DND-41 (cell line): ENCODE measurements at regions not wholly inside any gene's neighbourhood (a gene's known extent, or its start where the extent isn't known, plus 50 kb on each side); places are given as distances from the start of the nearest gene placed in this dataset.

Source experiments
- ATAC-seq: fragments of 200-7000 bp; cut with Tn5 transposase; 3 replicates; pipeline ENCODE4 v1.9.1; 2021; ENCODE audit warnings: low read depth; ENCODE audit not compliant: insufficient read depth
- DNase-seq: peaks from one replicate; pipeline ENCODE4 v3.0.0-alpha.2; 2020
- H2AFZ ChIP-seq: 2 replicates; pipeline ENCODE4 v1.6.0; 2012; ENCODE audit warnings: low read depth, low read length
- H3K27ac ChIP-seq: 2 replicates; pipeline ENCODE4 v1.5.1; 2012; ENCODE audit warnings: low read length, inconsistent platforms
- H3K27me3 ChIP-seq: fragments of 200-600 bp; sonication (generic); 2 replicates; pipeline ENCODE4 v1.6.0; 2012; ENCODE audit warnings: low read length, mild to moderate bottlenecking, inconsistent platforms; ENCODE audit not compliant: insufficient read depth, poor library complexity
- H3K36me3 ChIP-seq: 2 replicates; pipeline ENCODE4 v1.5.1; 2012; ENCODE audit warnings: low read length, inconsistent platforms; ENCODE audit not compliant: insufficient read depth
- H3K4me1 ChIP-seq: 2 replicates; pipeline ENCODE4 v1.5.1; 2012; ENCODE audit warnings: mild to moderate bottlenecking, low read length; ENCODE audit not compliant: insufficient read depth
- H3K4me2 ChIP-seq: 2 replicates; pipeline ENCODE4 v1.6.0; 2012; ENCODE audit warnings: mild to moderate bottlenecking, moderate library complexity, low read length, inconsistent platforms; ENCODE audit not compliant: insufficient read depth
- H3K4me3 ChIP-seq, 2 experiments: fragments of 200-600 bp in 1 of 2; shearing (Covaris generic) in 1 of 2; 2 replicates each; pipeline ENCODE4 v1.5.1; 2012 to 2016; ENCODE audit warnings: inconsistent platforms in 2 of 2, low read length in 2 of 2, mild to moderate bottlenecking in 2 of 2, low read depth in 1 of 2, moderate library complexity in 1 of 2
- H3K79me2 ChIP-seq: 2 replicates; pipeline ENCODE4 v1.6.0; 2012; ENCODE audit warnings: low read length, inconsistent platforms; ENCODE audit not compliant: insufficient read depth
- H3K9ac ChIP-seq: 2 replicates; pipeline ENCODE4 v1.6.0; 2012; ENCODE audit warnings: low read depth, mild to moderate bottlenecking, inconsistent platforms, low read length, moderate library complexity
- H3K9me3 ChIP-seq: 2 replicates; pipeline ENCODE4 v1.5.1; 2012; ENCODE audit warnings: low read length, moderate library complexity, mild to moderate bottlenecking, inconsistent platforms; ENCODE audit not compliant: insufficient read depth, severe bottlenecking
- H4K20me1 ChIP-seq: 2 replicates; pipeline ENCODE4 v1.6.0; 2012; ENCODE audit warnings: low read length; ENCODE audit not compliant: insufficient read depth
- CTCF ChIP-seq: IDR thresholded peaks from 2 replicates; pipeline ENCODE4 v1.5.1; 2012; ENCODE audit warnings: borderline replicate concordance, low read length, moderate library complexity, mild to moderate bottlenecking; ENCODE audit not compliant: poor library complexity, severe bottlenecking; ENCODE audit errors: extremely low read depth
- EZH2 ChIP-seq: IDR thresholded peaks from 3 replicates; pipeline ENCODE4 v1.6.1; 2012; ENCODE audit warnings: borderline replicate concordance, low read depth, mild to moderate bottlenecking, moderate library complexity, low read length, inconsistent platforms; ENCODE audit not compliant: severe bottlenecking

DNA sequence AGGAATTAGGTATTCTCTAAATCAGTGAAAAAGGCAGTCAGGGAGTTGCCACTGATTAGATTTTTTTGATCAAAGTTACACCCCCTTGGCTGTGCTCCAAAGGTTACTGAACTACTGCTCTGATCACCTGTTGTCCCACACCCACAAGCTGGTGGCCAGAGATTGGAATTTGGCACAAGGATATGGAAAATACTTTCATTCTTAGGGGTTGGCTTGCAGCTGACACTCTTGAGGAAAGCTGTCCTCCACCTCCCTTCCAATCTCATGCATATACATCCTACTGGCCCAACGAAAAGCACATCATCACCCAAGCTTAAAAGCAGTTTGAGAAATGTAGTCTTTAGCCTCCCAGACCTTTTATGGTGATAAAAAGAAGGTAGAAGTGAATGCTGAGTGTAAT, 329.5 kb upstream of the CHAC2 start:
- no peak overlapping the region for H3K9ac ChIP-seq
- no peaks in the 10 kb centered on the region for H4K20me1 ChIP-seq
- no peaks in the 10 kb centered on the region for H3K36me3 ChIP-seq
- no peaks in the 10 kb centered on the region for H3K9me3 ChIP-seq
- H3K4me3 ChIP-seq, result no peak overlapping the region
- ATAC-seq (no peak), DNase-seq (no peak)
- no peaks in the 10 kb centered on the region for H3K27me3 ChIP-seq
- H3K4me1 ChIP-seq, result no peaks in the 10 kb centered on the region
- H2AFZ ChIP-seq, result no peak overlapping the region
- H3K27ac ChIP-seq, result no peak overlapping the region
- H3K4me2 ChIP-seq, result no peak overlapping the region
- TF ChIP-seq CTCF, result no peak
- no peak for TF ChIP-seq EZH2
- H3K79me2 ChIP-seq, result no peaks in the 10 kb centered on the region

GRCh38 chr2:53437371-53437770, 330.2 kb upstream of the CHAC2 start:
- TF ChIP-seq EZH2 (no peak), CTCF (no peak)
- H4K20me1 ChIP-seq, result no peaks in the 10 kb centered on the region

DNA sequence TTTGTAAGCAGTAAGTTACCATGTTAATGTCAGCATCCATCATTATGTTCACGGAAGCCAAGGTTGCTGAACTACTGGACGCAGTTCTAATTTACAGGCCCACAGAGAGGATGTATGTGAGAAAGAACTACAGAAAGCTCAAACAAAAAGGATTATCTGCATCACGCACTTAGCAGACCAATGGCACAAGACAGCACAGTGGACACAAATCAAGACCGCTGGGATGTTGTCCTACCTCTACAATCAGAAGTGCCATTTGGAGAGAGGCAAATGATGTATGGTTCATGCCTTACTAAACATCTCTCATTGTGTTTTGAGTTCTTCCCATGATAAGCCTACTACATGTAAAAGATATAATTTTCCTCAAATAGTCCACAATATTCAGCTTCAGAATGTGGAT, 330.7 kb upstream of the CHAC2 start:
- TF ChIP-seq EZH2, result no peak
- no peak for TF ChIP-seq CTCF
- H3K36me3 ChIP-seq, result no peaks in the 10 kb centered on the region
- DNase-seq (no peak), ATAC-seq (no peak)
- H3K79me2 ChIP-seq, result no peaks in the 10 kb centered on the region
- no peaks in the 10 kb centered on the region for H3K9me3 ChIP-seq
- H3K4me3 ChIP-seq, result no peak overlapping the region
- no peaks in the 10 kb centered on the region for H4K20me1 ChIP-seq
- H3K27me3 ChIP-seq, result no peaks in the 10 kb centered on the region
- H2AFZ ChIP-seq, result no peak overlapping the region
- H3K9ac ChIP-seq, result no peak overlapping the region
- no peak overlapping the region for H3K27ac ChIP-seq
- no peaks in the 10 kb centered on the region for H3K4me1 ChIP-seq
- H3K4me2 ChIP-seq, result no peak overlapping the region

More at GRCh38 chr2:53437371-53437770, 330.2 kb upstream of the CHAC2 start:
- Histone ChIP-seq H3K27ac (no peak overlapping the region), H3K79me2 (no peaks in the 10 kb centered on the region), H3K4me1 (no peaks in the 10 kb centered on the region), H3K4me3 (no peak overlapping the region), H3K4me2 (no peak overlapping the region), H3K9ac (no peak overlapping the region), H3K9me3 (no peaks in the 10 kb centered on the region), H2AFZ (no peak overlapping the region), H3K27me3 (no peaks in the 10 kb centered on the region), H3K36me3 (no peaks in the 10 kb centered on the region)
- DNase-seq (no peak), ATAC-seq (no peak)

DNA sequence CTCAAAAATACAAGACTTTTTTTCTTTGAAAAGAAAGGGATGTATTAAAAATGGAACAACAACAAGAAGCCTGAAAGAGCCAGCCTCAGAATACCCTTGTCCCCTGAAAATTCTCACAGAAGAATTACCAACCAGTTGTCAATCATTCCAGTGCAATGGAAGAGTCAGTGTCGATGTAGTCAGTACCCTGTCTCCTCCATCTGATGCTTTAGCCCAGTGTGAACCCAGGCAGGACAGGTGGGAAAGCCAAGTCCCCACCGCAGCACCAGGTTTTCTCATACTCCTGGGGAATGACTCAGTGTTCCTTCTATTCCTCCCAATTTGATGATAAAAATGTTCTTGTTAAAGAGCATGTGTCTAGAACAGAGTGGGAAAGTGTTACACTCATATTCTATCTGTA, 332.0 kb upstream of the CHAC2 start:
- H3K27ac ChIP-seq, result no peak overlapping the region
- H3K4me2 ChIP-seq, result no peak overlapping the region
- no peaks in the 10 kb centered on the region for H4K20me1 ChIP-seq
- no peak for ATAC-seq
- no peak overlapping the region for H3K4me3 ChIP-seq
- H3K79me2 ChIP-seq, result no peaks in the 10 kb centered on the region
- no peak overlapping the region for H3K9ac ChIP-seq
- H3K36me3 ChIP-seq, result no peaks in the 10 kb centered on the region
- H2AFZ ChIP-seq, result no peak overlapping the region
- DNase-seq, result no peak
- H3K27me3 ChIP-seq, result no peaks in the 10 kb centered on the region
- no peaks in the 10 kb centered on the region for H3K4me1 ChIP-seq
- TF ChIP-seq EZH2 (no peak), CTCF (no peak)
- H3K9me3 ChIP-seq, result no peaks in the 10 kb centered on the region
